H9 (cell line): ENCODE measurements at regions not wholly inside any gene's neighbourhood (a gene's known extent, or its start where the extent isn't known, plus 50 kb on each side); places are given as distances from the start of the nearest gene placed in this dataset.

Source experiments
- DNase-seq: peaks from one replicate; pipeline ENCODE4 v3.0.0-alpha.2; 2017
- H2AFZ ChIP-seq: one replicate; pipeline ENCODE4 v1.6.1; 2013; ENCODE audit warnings: mild to moderate bottlenecking, low read length, control low read depth, moderate library complexity
- H2AK5ac ChIP-seq: 2 replicates; pipeline ENCODE4 v1.6.1; 2013; ENCODE audit warnings: low read length, control low read depth, mixed read lengths; ENCODE audit not compliant: insufficient read length
- H2BK120ac ChIP-seq: one replicate; pipeline ENCODE4 v1.6.1; 2013; ENCODE audit warnings: low read depth, mild to moderate bottlenecking, low read length, control low read depth, inconsistent platforms; ENCODE audit not compliant: poor library complexity, severe bottlenecking
- H2BK12ac ChIP-seq: 2 replicates; pipeline ENCODE4 v1.6.1; 2013; ENCODE audit warnings: low read length, control low read depth, mixed read lengths, low read depth; ENCODE audit not compliant: insufficient read length
- H2BK15ac ChIP-seq: 2 replicates; pipeline ENCODE4 v1.6.1; 2013; ENCODE audit warnings: low read depth, low read length, control low read depth
- H2BK20ac ChIP-seq: one replicate; pipeline ENCODE4 v1.6.1; 2013; ENCODE audit warnings: low read depth, mild to moderate bottlenecking, low read length, control low read depth, inconsistent platforms; ENCODE audit not compliant: poor library complexity, severe bottlenecking
- H2BK5ac ChIP-seq: 2 replicates; pipeline ENCODE4 v1.6.1; 2013; ENCODE audit warnings: low read length, control low read depth, mixed read lengths; ENCODE audit not compliant: insufficient read length
- H3K14ac ChIP-seq: 2 replicates; pipeline ENCODE4 v1.6.1; 2013; ENCODE audit warnings: low read length, control low read depth; ENCODE audit not compliant: insufficient read depth
- H3K18ac ChIP-seq: 2 replicates; pipeline ENCODE4 v1.6.1; 2013; ENCODE audit warnings: low read depth, mild to moderate bottlenecking, mixed read lengths, low read length, control low read depth; ENCODE audit not compliant: insufficient read length
- H3K23ac ChIP-seq: 2 replicates; pipeline ENCODE4 v1.6.1; 2013; ENCODE audit warnings: low read length, control low read depth, mixed read lengths, low read depth; ENCODE audit not compliant: insufficient read length
- H3K23me2 ChIP-seq: 2 replicates; pipeline ENCODE4 v1.6.1; 2013; ENCODE audit warnings: low read depth, mild to moderate bottlenecking, mixed read lengths, low read length, control low read depth; ENCODE audit not compliant: insufficient read length, poor library complexity, severe bottlenecking
- H3K27ac ChIP-seq: 2 replicates; pipeline ENCODE4 v1.5.1; 2013; ENCODE audit warnings: low read length, control low read depth, mixed read lengths, low read depth; ENCODE audit not compliant: insufficient read length
- H3K27me3 ChIP-seq: 2 replicates; pipeline ENCODE4 v1.6.1; 2013; ENCODE audit warnings: low read length, control low read depth, inconsistent platforms; ENCODE audit not compliant: insufficient read depth
- H3K4ac ChIP-seq: 2 replicates; pipeline ENCODE4 v1.6.1; 2013; ENCODE audit warnings: low read depth, mild to moderate bottlenecking, control low read depth, inconsistent platforms, low read length, moderate library complexity
- H3K4me1 ChIP-seq: 2 replicates; pipeline ENCODE4 v1.6.1; 2013; ENCODE audit warnings: low read length, control low read depth, inconsistent platforms; ENCODE audit not compliant: insufficient read depth
- H3K4me2 ChIP-seq: 2 replicates; pipeline ENCODE4 v1.6.1; 2013; ENCODE audit warnings: low read length, control low read depth, mixed read lengths; ENCODE audit not compliant: insufficient read length, insufficient read depth
- H3K56ac ChIP-seq: 2 replicates; pipeline ENCODE4 v1.6.1; 2013; ENCODE audit warnings: low read depth, mild to moderate bottlenecking, mixed read lengths, low read length, control low read depth; ENCODE audit not compliant: insufficient read length
- H3K79me1 ChIP-seq: 2 replicates; pipeline ENCODE4 v1.6.1; 2013; ENCODE audit warnings: low read depth, mild to moderate bottlenecking, moderate library complexity, low read length, control low read depth, inconsistent platforms; ENCODE audit not compliant: insufficient read depth, poor library complexity, severe bottlenecking
- H3K79me2 ChIP-seq: 2 replicates; pipeline ENCODE4 v1.6.1; 2013; ENCODE audit warnings: low read length, control low read depth, inconsistent platforms; ENCODE audit not compliant: insufficient read depth
- H3K9ac ChIP-seq: 2 replicates; pipeline ENCODE4 v1.6.1; 2013; ENCODE audit warnings: low read length, control low read depth, mixed read lengths; ENCODE audit not compliant: insufficient read length; ENCODE audit errors: extremely low read depth
- H3K9me3 ChIP-seq: one replicate; pipeline ENCODE4 v1.6.1; 2013; ENCODE audit warnings: low read depth, low read length, inconsistent platforms; ENCODE audit not compliant: control insufficient read depth
- H3T11ph ChIP-seq: one replicate; pipeline ENCODE4 v1.6.1; 2013; ENCODE audit warnings: mild to moderate bottlenecking, low read length, control low read depth, inconsistent platforms
- H4K20me1 ChIP-seq: one replicate; pipeline ENCODE4 v1.6.1; 2013; ENCODE audit not compliant: control insufficient read depth, insufficient read length, insufficient read depth
- H4K5ac ChIP-seq: 2 replicates; pipeline ENCODE4 v1.6.1; 2013; ENCODE audit warnings: low read depth, mild to moderate bottlenecking, mixed read lengths, low read length, control low read depth; ENCODE audit not compliant: insufficient read length
- H4K8ac ChIP-seq: replicated peaks from 2 replicates; pipeline ENCODE4 v1.6.1; 2013; ENCODE audit warnings: low read length, control low read depth, mixed read lengths, low read depth; ENCODE audit not compliant: insufficient read length
- H4K91ac ChIP-seq: 2 replicates; pipeline ENCODE4 v1.6.1; 2013; ENCODE audit warnings: low read depth, mild to moderate bottlenecking, moderate library complexity, mixed read lengths, low read length, control low read depth; ENCODE audit not compliant: insufficient read length
- H3K27ac Mint-ChIP-seq, 3 experiments: 2 replicates in 2 of 3; 3 replicates in 1 of 3; pipeline ENCODE4 v1.8.0; 2020 to 2021; ENCODE audit warnings: mixed read lengths in 3 of 3, mild to moderate bottlenecking in 1 of 3, moderate library complexity in 1 of 3
- H3K27me3 Mint-ChIP-seq: 2 replicates; pipeline ENCODE4 v1.8.0; 2021; ENCODE audit warnings: low read depth, mild to moderate bottlenecking, moderate library complexity, mixed read lengths
- H3K36me3 Mint-ChIP-seq, 3 experiments: 2 replicates in 2 of 3; 3 replicates in 1 of 3; pipeline ENCODE4 v1.8.0; 2020 to 2021; ENCODE audit warnings: low read depth in 3 of 3, mixed read lengths in 3 of 3; ENCODE audit not compliant: insufficient read depth in 1 of 3
- H3K4me1 Mint-ChIP-seq, 2 experiments: 2 replicates each; pipeline ENCODE4 v1.8.0; 2020; ENCODE audit warnings: mixed read lengths in 2 of 2
- H3K4me3 Mint-ChIP-seq, 2 experiments: 2 replicates in 1 of 2; 3 replicates in 1 of 2; pipeline ENCODE4 v1.8.0; 2020 to 2021; ENCODE audit warnings: mild to moderate bottlenecking in 2 of 2, mixed read lengths in 2 of 2, moderate library complexity in 1 of 2
- H3K9me3 Mint-ChIP-seq, 2 experiments: 2 replicates in 1 of 2; 3 replicates in 1 of 2; pipeline ENCODE4 v1.8.0; 2020; ENCODE audit warnings: mild to moderate bottlenecking in 2 of 2, mixed read lengths in 2 of 2, moderate library complexity in 1 of 2
- CTCF ChIP-seq: fragments of 200-600 bp; sonication (generic); conservative IDR thresholded peaks from 3 replicates; pipeline ENCODE4 v1.8.0; 2021; ENCODE audit warnings: antibody characterized with exemption, mild to moderate bottlenecking
- WGBS: extraction: QIAGEN DNeasy Blood & Tissue Kit; methylation state at CpG from one replicate; pipeline ENCODE4 v1.1.7; 2013; ENCODE audit warnings: missing lambda C conversion rate, low lambda C conversion rate, mixed read lengths; ENCODE audit not compliant: insufficient read length; ENCODE audit errors: extremely low coverage; 5-methylcytosine and 5-hydroxymethylcytosine counted together

GRCh38 chr1:29698626-29699025, 462.3 kb downstream of the PTPRU start:
- no peak overlapping the region for H3K56ac ChIP-seq

More at GRCh38 chr1:29698626-29699025, 462.3 kb downstream of the PTPRU start:
- Histone ChIP-seq H3K27me3 (no peaks in the 10 kb centered on the region), H3K4me1 (no peaks in the 10 kb centered on the region), H3K4me2 (no peak overlapping the region), H4K91ac (no peak overlapping the region), H2BK15ac (no peak overlapping the region), H2AFZ (no peak overlapping the region), H3K9me3 (no peaks in the 10 kb centered on the region), H3K79me1 (no peaks in the 10 kb centered on the region), H3K14ac (no peak overlapping the region), H3K4ac (no peak overlapping the region), H2BK120ac (no peak overlapping the region), H3K23me2 (no peaks in the 10 kb centered on the region), H3K79me2 (no peaks in the 10 kb centered on the region), H4K5ac (no peak overlapping the region), H2BK12ac (no peak overlapping the region), H3K27ac (no peak overlapping the region), H2AK5ac (no peak overlapping the region), H3K9ac (no peak overlapping the region), H2BK5ac (no peak overlapping the region), H2BK20ac (no peak overlapping the region), H3K18ac (no peak overlapping the region), H4K8ac (no peak overlapping the region), H4K20me1 (no peaks in the 10 kb centered on the region), H3T11ph (no peak overlapping the region), H3K23ac (no peak overlapping the region)
- no peak overlapping the region for H3K27ac Mint-ChIP-seq
- WGBS, result no CpG with 5 or more reads among the region's 12 CpGs
- H3K27me3 Mint-ChIP-seq, result no peaks in the 10 kb centered on the region; the same call in 1 of the 2 replicates
- TF ChIP-seq CTCF, result no peak
- peaks cover 0 to 2% (median 2%) of the 10 kb centered on the region in 3 experiments; a peak in 2 of 7 replicates for H3K36me3 Mint-ChIP-seq
- no peak overlapping the region for H3K4me3 Mint-ChIP-seq
- H3K9me3 Mint-ChIP-seq, result peaks cover 2% of the 10 kb centered on the region in 2 experiments
- no peak for DNase-seq
- peaks cover 3 to 16% of the 10 kb centered on the region in 2 experiments for H3K4me1 Mint-ChIP-seq
